GM23338 (cell line): ENCODE measurements at regions not wholly inside any gene's neighbourhood (a gene's known extent, or its start where the extent isn't known, plus 50 kb on each side); places are given as distances from the start of the nearest gene placed in this dataset.

ENCODE experiments used
- ATAC-seq: fragments of 200-7000 bp; cut with Tn5 transposase; 3 replicates; pipeline ENCODE4 v1.9.1; 2020
- DNase-seq: peaks from one replicate; pipeline ENCODE4 v3.0.0-alpha.2; 2015; ENCODE audit warnings: low spot score
- H2AFZ ChIP-seq: fragments of 200-600 bp; sonication (generic); 2 replicates; pipeline ENCODE4 v1.8.0; 2016; ENCODE audit warnings: antibody characterized with exemption, mild to moderate bottlenecking, moderate library complexity
- H3F3A ChIP-seq: fragments of 200-600 bp; sonication (generic); replicated peaks from 2 replicates; pipeline ENCODE4 v1.8.0; 2017; ENCODE audit warnings: antibody characterized with exemption, mixed run types, low read depth
- H3K27ac ChIP-seq: fragments of 200-600 bp; sonication (generic); 2 replicates; pipeline ENCODE4 v1.6.1; 2016; ENCODE audit warnings: low read depth
- H3K27me3 ChIP-seq: fragments of 200-600 bp; sonication (generic); 2 replicates; pipeline ENCODE4 v1.8.0; 2016; ENCODE audit warnings: mild to moderate bottlenecking, mixed run types, moderate library complexity; ENCODE audit not compliant: insufficient read depth
- H3K36me3 ChIP-seq: fragments of 200-600 bp; sonication (generic); 2 replicates; pipeline ENCODE4 v1.8.0; 2016; ENCODE audit warnings: mild to moderate bottlenecking; ENCODE audit not compliant: insufficient read depth
- H3K4me1 ChIP-seq: fragments of 200-600 bp; sonication (generic); 2 replicates; pipeline ENCODE4 v1.8.0; 2016; ENCODE audit warnings: mild to moderate bottlenecking, moderate library complexity; ENCODE audit not compliant: insufficient read depth
- H3K4me2 ChIP-seq: fragments of 200-600 bp; sonication (generic); 2 replicates; pipeline ENCODE4 v1.7.1; 2017; ENCODE audit warnings: mixed run types
- H3K4me3 ChIP-seq: fragments of 200-600 bp; sonication (generic); 2 replicates; pipeline ENCODE4 v1.6.1; 2016; ENCODE audit warnings: mixed run types
- H3K79me2 ChIP-seq: fragments of 200-600 bp; sonication (generic); replicated peaks from 2 replicates; pipeline ENCODE4 v1.8.0; 2017; ENCODE audit warnings: mild to moderate bottlenecking; ENCODE audit not compliant: insufficient read depth
- H3K9me2 ChIP-seq: fragments of 200-600 bp; sonication (generic); 2 replicates; pipeline ENCODE4 v1.8.0; 2017; ENCODE audit not compliant: insufficient read depth
- H4K20me1 ChIP-seq: fragments of 200-600 bp; sonication (generic); replicated peaks from 2 replicates; pipeline ENCODE4 v1.8.0; 2017; ENCODE audit warnings: mild to moderate bottlenecking; ENCODE audit not compliant: insufficient read depth
- H3K27ac Mint-ChIP-seq: 2 replicates; pipeline ENCODE4 v1.8.0; 2020; ENCODE audit warnings: inconsistent platforms, mild to moderate bottlenecking, moderate library complexity, mixed read lengths
- H3K27me3 Mint-ChIP-seq: 3 replicates; pipeline ENCODE4 v1.8.0; 2022; ENCODE audit warnings: low read depth, mild to moderate bottlenecking, moderate library complexity, mixed read lengths, inconsistent platforms; ENCODE audit not compliant: insufficient read depth, poor library complexity
- H3K36me3 Mint-ChIP-seq: 3 replicates; pipeline ENCODE4 v1.8.0; 2021; ENCODE audit warnings: low read depth, mild to moderate bottlenecking, inconsistent platforms, moderate library complexity, mixed read lengths
- H3K4me1 Mint-ChIP-seq: 3 replicates; pipeline ENCODE4 v1.8.0; 2020; ENCODE audit warnings: mild to moderate bottlenecking, inconsistent platforms, mixed read lengths
- H3K4me3 Mint-ChIP-seq: 3 replicates; pipeline ENCODE4 v1.8.0; 2021; ENCODE audit warnings: moderate library complexity, mild to moderate bottlenecking, inconsistent platforms, mixed read lengths
- H3K9me3 Mint-ChIP-seq: 3 replicates; pipeline ENCODE4 v1.8.0; 2020; ENCODE audit warnings: moderate library complexity, mild to moderate bottlenecking, inconsistent platforms, mixed read lengths
- CREB1 ChIP-seq: fragments of 250-450 bp; sonication (Bioruptor Pico); IDR thresholded peaks from 2 replicates; pipeline ENCODE4 v1.5.0; 2020; ENCODE audit warnings: low read depth, mild to moderate bottlenecking, moderate library complexity
- CTCF ChIP-seq, 2 experiments: fragments of 200-600 bp in 1 of 2; sonication (generic) in 1 of 2; conservative IDR thresholded peaks; 2 replicates each; pipeline versions ENCODE4 v1.5.1 to v1.6.1; 2016 to 2017; ENCODE audit warnings: antibody characterized with exemption in 2 of 2, low read depth in 2 of 2, mild to moderate bottlenecking in 2 of 2, moderate library complexity in 1 of 2
- ETS1 ChIP-seq: IDR thresholded peaks from 2 replicates; pipeline ENCODE4 v1.6.1; 2016; ENCODE audit warnings: antibody characterized with exemption
- EZH2 ChIP-seq: fragments of 200-600 bp; sonication (generic); IDR thresholded peaks from one replicate; pipeline ENCODE4 v1.8.0; 2017; ENCODE audit warnings: antibody characterized with exemption, mild to moderate bottlenecking, low read depth; ENCODE audit not compliant: unreplicated experiment
- EZH2phosphoT487 ChIP-seq: fragments of 200-600 bp; sonication (generic); IDR thresholded peaks from one replicate; pipeline ENCODE4 v1.8.1; 2018; ENCODE audit warnings: antibody characterized with exemption; ENCODE audit not compliant: unreplicated experiment
- JUNB ChIP-seq: IDR thresholded peaks from one replicate; pipeline ENCODE4 v1.6.1; 2016; ENCODE audit warnings: antibody characterized with exemption; ENCODE audit not compliant: unreplicated experiment
- NANOG ChIP-seq: IDR thresholded peaks from 2 replicates; pipeline ENCODE4 v1.6.1; 2016; ENCODE audit warnings: antibody characterized with exemption, borderline replicate concordance
- POLR2AphosphoS5 ChIP-seq: IDR thresholded peaks from 2 replicates; pipeline ENCODE4 v1.6.1; 2016; ENCODE audit warnings: antibody characterized with exemption, low read depth
- REST ChIP-seq: IDR thresholded peaks from one replicate; pipeline ENCODE4 v1.6.1; 2018; ENCODE audit warnings: antibody characterized with exemption; ENCODE audit not compliant: unreplicated experiment
- STAT1 ChIP-seq: IDR thresholded peaks from one replicate; pipeline ENCODE4 v1.6.1; 2016; ENCODE audit warnings: antibody characterized with exemption; ENCODE audit not compliant: unreplicated experiment
- ZNF114 ChIP-seq: fragments of 250-450 bp; sonication (Bioruptor Pico); IDR thresholded peaks from 2 replicates; pipeline ENCODE4 v1.5.0; 2020; ENCODE audit warnings: mild to moderate bottlenecking, moderate library complexity
- ZNF331 ChIP-seq: fragments of 250-450 bp; sonication (Bioruptor Pico); IDR thresholded peaks from 2 replicates; pipeline ENCODE4 v1.5.0; 2020; ENCODE audit warnings: low read depth, mild to moderate bottlenecking, moderate library complexity
- ZNF462 ChIP-seq: fragments of 250-450 bp; sonication (Bioruptor Pico); IDR thresholded peaks from 2 replicates; pipeline ENCODE4 v1.5.0; 2020; ENCODE audit warnings: mild to moderate bottlenecking, moderate library complexity

GRCh38 chr11:110919241-110919922, 207.1 kb upstream of the ARHGAP20 start:
- Histone ChIP-seq H3K27ac (no peak overlapping the region), H3K4me2 (no peak overlapping the region), H3K79me2 (no peaks in the 10 kb centered on the region), H2AFZ (no peak overlapping the region), H3K27me3 (no peaks in the 10 kb centered on the region), H3F3A (no peaks in the 10 kb centered on the region), H3K9me2 (peaks cover 9% of the 10 kb centered on the region; the same call in 1 of the 2 replicates), H4K20me1 (no peaks in the 10 kb centered on the region), H3K4me1 (no peaks in the 10 kb centered on the region), H3K4me3 (no peak overlapping the region), H3K36me3 (no peaks in the 10 kb centered on the region)
- no peak overlapping the region for H3K27ac Mint-ChIP-seq
- H3K4me3 Mint-ChIP-seq, result no peak overlapping the region
- no peak for DNase-seq
- no peaks in the 10 kb centered on the region; the same call in 1 of the 3 replicates for H3K36me3 Mint-ChIP-seq
- H3K9me3 Mint-ChIP-seq, result peaks cover 3% of the 10 kb centered on the region; the same call in 1 of the 3 replicates
- no peak for ATAC-seq
- H3K4me1 Mint-ChIP-seq, result peaks cover 3% of the 10 kb centered on the region; the same call in 1 of the 3 replicates
- no peak for TF ChIP-seq ZNF462 (CRISPR knock-in tag)
- no peak for TF ChIP-seq JUNB
- TF ChIP-seq REST, result no peak
- TF ChIP-seq STAT1, result no peak
- no peak for TF ChIP-seq POLR2AphosphoS5
- no peak for TF ChIP-seq EZH2phosphoT487
- TF ChIP-seq NANOG, result no peak
- TF ChIP-seq EZH2, result no peak
- TF ChIP-seq ZNF114 (CRISPR knock-in tag), result no peak
- no peak for TF ChIP-seq ETS1
- no peak for TF ChIP-seq ZNF331 (CRISPR knock-in tag)
- no peak for TF ChIP-seq CTCF (conservative IDR thresholded peaks at IDR 0.05; ENCODE audit: low read depth in 2 of 2)
- TF ChIP-seq CREB1 (CRISPR knock-in tag), result no peak
- H3K27me3 Mint-ChIP-seq, result no peaks in the 10 kb centered on the region
